Vagina (tissue), 2 donors: ENCODE measurements at regions not wholly inside any gene's neighbourhood (a gene's known extent, or its start where the extent isn't known, plus 50 kb on each side); places are given as distances from the start of the nearest gene placed in this dataset.

ENCODE experiments used
- CTCF ChIP-seq, 3 experiments: fragments of 450-650 bp in 2 of 3; fragments of 200-600 bp in 1 of 3; sonication (generic) in 1 of 3; IDR thresholded peaks; one replicate each; pipeline ENCODE4 v1.5.1; 2017 to 2019; ENCODE audit warnings: antibody characterized with exemption in 3 of 3, mild to moderate bottlenecking in 2 of 3, moderate library complexity in 2 of 3
- POLR2A ChIP-seq, 2 donors: fragments of 450-650 bp; IDR thresholded peaks; one replicate each; pipeline ENCODE4 v1.6.1; 2017; ENCODE audit warnings: antibody characterized with exemption in 2 of 2, mild to moderate bottlenecking in 2 of 2, moderate library complexity in 2 of 2

GRCh38 chr4:157804986-157805385 lies 367.8 kb downstream of the GASK1B start:
- TF ChIP-seq CTCF (IDR thresholded peaks at IDR 0.05): no peak
- no peak for TF ChIP-seq POLR2A (IDR thresholded peaks at IDR 0.05)
